Gastroesophageal sphincter (tissue), 3 donors: ENCODE measurements at regions not wholly inside any gene's neighbourhood (a gene's known extent, or its start where the extent isn't known, plus 50 kb on each side); places are given as distances from the start of the nearest gene placed in this dataset.

Source experiments
- CTCF ChIP-seq, 4 experiments: fragments of 200-600 bp in 2 of 4; fragments of 450-650 bp in 2 of 4; sonication (generic) in 1 of 4; IDR thresholded peaks; one replicate each; pipeline ENCODE4 v1.5.1; 2017 to 2019; ENCODE audit warnings: antibody characterized with exemption in 4 of 4, mild to moderate bottlenecking in 2 of 4, moderate library complexity in 2 of 4
- EP300 ChIP-seq: sonication (generic); formaldehyde crosslinking; IDR thresholded peaks from one replicate; pipeline ENCODE4 v1.6.1; 2017; ENCODE audit warnings: antibody characterized with exemption, mild to moderate bottlenecking
- POLR2A ChIP-seq, 2 donors: fragments of 450-650 bp; IDR thresholded peaks; one replicate each; pipeline ENCODE4 v1.6.1; 2017; ENCODE audit warnings: antibody characterized with exemption in 2 of 2, mild to moderate bottlenecking in 2 of 2, moderate library complexity in 1 of 2
- POLR2AphosphoS5 ChIP-seq: sonication (generic); formaldehyde crosslinking; IDR thresholded peaks from one replicate; pipeline ENCODE4 v1.6.1; 2017; ENCODE audit warnings: antibody characterized with exemption

GRCh38 chr2:180258041-180258537 lies 251.0 kb upstream of the CWC22 start:
- no peak for TF ChIP-seq CTCF (IDR thresholded peaks at IDR 0.05)
- no peak for TF ChIP-seq POLR2A (IDR thresholded peaks at IDR 0.05)
- TF ChIP-seq POLR2AphosphoS5: no peak
- no peak for TF ChIP-seq EP300
